HG02938 (cell line): ENCODE measurements at regions not wholly inside any gene's neighbourhood (a gene's known extent, or its start where the extent isn't known, plus 50 kb on each side); places are given as distances from the start of the nearest gene placed in this dataset.
"Not testable (repeated sequence)": the region's sequence is repeated elsewhere in the genome, so short reads cannot be mapped to it uniquely, and the experiment has no call there.

Source experiments
- ATAC-seq: cut with Tn5 transposase; IDR thresholded peaks from one replicate; pipeline ENCODE4 v1.9.1; 2021; ENCODE audit warnings: mild to moderate bottlenecking, moderate library complexity; ENCODE audit not compliant: unreplicated experiment

DNA sequence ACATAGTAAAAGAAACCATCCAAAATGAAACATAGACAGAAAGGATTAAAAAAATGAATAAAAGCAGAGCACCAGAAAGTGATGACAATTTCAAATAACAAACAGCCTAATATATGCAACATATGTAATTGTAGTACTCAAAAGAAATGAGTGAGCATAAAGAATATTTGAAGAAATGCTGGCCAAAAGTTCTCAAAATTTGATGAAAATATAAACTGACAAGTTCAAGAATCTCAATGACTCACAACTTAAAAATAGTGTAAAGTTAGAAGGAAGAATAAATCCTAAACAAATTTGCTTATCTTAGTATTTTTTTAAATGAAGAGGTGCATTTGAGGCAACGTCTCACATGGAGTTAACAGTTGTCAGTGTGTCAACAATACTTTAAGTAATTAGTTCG, 498.9 kb downstream of the SLC6A15 start:
- no peak for ATAC-seq

DNA sequence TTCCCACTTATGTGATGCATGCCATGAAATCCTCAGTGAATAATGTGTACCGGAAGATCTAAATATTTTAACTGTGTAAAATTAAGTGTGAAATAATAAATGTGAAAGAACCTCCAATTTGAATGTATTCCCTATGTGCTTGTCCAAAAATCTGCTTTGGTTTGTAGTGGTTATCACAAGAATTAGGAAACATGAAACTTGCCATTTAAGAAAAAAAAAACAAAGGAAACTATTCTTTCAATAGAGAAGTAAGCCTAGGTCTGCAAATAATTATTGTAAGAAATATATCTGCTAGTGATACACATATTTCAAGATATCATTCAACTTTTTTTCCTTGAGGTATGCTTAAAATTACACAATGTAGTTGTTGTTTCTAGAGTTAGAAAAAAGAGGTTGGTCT, 500.4 kb downstream of the SLC6A15 start:
- no peak for ATAC-seq

DNA sequence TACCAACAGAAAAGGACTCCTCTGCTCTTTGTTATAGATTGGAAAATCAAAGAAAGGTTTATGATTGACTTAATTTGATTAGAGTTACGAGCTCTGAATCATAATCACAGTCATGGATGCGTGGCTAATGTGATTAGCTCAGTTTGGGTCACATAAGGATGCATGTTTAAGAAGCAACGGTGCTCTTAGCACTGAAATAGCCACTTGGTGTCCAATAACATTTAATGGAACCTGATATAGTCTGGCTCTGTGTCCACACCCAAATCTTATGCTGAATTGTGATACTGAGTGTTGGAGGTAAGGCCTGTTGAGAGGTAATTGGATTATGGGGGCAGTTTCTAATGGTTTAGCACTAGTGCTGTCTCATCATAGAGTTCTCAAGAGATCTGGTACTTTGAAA, 501.6 kb downstream of the SLC6A15 start:
- ATAC-seq, result no peak

DNA sequence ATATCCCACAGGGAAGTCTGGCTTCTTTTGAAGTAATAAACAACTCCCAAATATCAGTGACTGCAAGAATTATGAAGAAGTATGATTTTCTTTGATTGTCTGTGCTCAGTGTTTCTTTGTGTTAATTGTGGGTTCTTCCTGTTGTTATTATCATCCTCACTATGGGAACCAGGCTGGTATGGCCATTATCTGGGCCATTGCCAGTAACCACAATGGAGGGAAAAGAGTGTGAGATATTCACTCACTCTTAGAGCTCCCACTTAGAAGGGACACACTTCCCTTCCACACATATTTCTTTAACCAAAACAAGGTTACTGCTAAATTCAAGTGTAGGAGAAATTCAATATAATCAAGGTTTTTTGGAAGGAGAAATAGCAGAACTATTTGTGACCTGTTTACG, 503.7 kb downstream of the SLC6A15 start:
- ATAC-seq, result no peak

DNA sequence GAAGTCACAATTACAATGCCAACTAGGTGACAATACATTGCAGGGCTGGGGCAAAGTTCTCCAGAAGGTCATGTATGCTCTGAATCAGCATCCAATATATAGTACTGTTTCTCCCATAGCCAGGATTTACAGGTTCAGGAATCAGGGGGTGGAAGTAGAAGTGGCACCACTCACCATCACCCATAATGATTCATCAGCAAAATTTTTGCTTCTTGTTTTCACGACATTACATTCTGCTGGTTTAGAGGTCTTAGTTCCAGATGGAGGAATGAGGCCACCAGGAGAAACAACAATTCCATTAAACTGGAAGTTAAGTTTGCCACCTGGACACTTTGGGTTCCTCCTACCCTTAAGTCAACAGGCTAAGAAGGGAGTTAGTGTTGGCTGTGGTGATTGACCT, 505.9 kb downstream of the SLC6A15 start:
- ATAC-seq, result not testable (repeated sequence)

DNA sequence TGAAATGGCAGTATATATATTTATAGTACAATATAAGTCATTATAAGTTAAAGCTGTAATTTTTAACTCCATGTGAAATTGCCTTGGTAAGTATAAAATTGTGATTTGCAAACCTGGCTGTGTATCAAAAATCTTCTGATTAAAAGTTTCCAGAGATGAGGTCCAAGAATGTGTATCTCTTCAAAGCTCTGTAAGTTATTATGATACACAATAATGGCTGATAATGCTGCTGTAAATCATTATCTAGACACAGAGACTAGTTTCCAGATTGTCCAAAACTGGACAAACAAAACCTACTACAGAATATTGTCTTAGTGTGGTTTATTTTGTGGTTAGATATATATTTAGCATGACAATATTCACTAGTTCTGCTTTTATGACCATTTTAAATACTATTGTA, 514.8 kb downstream of the SLC6A15 start:
- ATAC-seq, result no peak

DNA sequence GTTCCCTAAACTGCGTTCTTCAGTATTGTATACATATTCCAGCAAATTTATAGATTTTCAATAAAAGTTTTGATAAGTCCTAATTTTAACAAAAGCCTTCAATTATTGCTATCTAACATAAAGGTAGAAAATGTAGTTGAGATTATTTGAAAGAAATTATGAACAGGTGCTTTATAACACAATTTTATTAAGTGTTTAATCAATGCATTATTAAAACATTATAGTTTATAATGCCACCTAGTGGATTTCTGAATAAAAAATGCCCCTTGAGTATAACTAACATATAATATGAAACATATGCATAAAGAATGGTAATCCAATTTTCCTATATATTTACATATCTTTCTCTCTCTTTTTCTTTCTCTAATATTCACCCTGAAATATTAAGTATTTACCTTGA, 515.3 kb downstream of the SLC6A15 start:
- ATAC-seq, result no peak

DNA sequence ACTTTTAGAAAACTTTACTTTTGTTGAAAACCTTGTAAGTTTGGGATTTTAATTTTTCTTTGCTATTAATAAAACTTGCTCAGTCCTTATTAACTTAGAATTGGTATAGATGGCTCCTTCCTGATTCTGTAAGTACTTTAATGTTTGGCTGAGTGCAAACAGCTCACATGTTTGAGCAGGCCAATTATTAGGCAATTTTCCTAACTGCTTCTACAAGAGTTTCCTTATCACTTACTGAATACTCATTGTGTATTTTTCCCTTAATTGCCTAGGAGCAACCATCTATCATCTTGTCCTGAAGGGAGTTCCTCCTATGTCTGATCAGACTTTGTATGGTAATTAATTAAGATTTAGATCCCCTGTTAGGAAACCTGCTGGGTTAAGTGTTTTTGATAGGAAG, 521.4 kb downstream of the SLC6A15 start:
- not testable (repeated sequence) for ATAC-seq

DNA sequence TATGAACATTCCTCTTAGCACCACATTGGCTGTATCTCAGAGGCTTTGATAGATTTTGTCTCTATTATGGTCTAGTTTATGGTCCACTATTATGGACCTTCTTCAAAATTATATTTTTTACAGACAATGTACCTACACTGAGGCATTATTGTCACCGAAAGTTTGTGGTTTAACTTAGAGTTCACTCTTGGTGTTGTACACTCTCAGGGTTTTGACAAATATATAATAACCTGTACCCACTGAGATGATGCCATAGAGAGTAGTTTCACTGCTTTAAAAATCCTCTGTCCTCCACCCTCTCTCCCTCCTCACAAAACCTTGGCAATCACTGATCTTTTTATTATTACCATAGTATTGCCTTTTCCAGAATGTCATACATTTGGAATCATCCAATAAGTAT, 528.2 kb downstream of the SLC6A15 start:
- no peak for ATAC-seq

DNA sequence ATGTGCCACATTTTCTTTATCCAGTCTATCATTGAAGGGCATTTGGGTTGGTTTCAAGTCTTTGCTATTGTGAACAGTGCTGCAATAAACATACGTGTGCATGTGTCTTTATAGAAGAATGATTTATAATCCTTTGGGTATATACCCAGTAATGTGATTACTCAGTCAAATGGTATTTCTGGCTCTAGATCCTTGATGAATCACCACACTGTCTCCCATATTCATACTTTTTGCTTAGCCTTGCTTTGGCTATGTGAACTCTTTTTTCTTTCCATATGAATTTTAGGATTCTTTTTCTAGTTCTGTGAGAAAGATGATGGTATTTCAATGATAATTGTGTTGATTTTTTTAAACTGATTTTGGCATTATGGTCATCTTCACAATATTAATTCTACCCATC, 530.1 kb downstream of the SLC6A15 start:
- ATAC-seq, result not testable (repeated sequence)

DNA sequence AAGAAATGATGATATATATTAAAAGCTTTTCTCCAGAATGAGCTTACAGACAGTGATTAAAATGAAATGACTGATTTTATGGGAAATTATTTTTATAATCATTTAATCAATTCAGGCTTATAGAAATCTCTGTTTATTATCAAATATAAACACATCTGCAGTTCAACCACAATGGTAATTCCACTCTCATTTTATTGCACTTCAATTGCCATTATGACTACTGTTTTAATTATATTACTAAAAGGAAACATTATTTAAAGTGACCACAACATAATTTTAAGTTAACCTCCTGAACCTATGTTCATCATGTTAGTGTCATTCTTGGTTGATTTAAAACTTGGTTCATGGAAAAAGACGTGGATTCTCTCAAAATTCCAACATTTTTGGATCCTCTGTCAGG, 536.3 kb downstream of the SLC6A15 start:
- no peak for ATAC-seq

DNA sequence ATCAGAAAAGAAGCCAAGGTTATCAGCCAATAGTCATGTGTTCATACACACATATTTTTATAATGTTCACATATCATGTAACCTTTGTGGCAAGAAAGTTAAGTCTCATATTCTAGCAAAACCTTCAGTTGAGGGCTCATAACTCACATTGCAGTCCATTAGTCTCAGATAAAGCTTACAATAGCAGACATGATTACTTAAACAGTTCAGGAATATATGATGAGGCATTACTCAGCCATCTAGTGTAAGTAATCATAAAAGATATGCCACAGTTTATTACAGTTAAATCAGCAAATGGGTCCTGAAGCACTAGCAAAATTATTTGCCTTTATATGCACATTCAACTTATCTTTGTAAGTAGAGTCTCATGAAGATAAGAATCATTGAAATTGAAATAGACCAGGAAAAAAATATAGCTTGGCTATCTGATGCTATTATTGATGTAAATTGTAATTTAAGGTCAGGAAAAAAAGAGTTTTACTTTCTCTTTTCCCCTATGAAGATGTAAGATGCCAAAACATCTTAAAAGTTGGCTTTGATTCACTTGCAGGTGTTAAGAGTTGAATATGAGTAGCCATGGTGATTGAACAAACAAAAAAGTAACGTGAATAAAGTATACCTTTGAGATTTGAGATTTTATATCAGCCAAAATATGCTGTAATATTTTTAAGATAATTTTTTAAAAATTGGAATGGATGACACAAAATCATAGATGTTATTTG, 537.0 kb downstream of the SLC6A15 start:
- ATAC-seq, result no peak

DNA sequence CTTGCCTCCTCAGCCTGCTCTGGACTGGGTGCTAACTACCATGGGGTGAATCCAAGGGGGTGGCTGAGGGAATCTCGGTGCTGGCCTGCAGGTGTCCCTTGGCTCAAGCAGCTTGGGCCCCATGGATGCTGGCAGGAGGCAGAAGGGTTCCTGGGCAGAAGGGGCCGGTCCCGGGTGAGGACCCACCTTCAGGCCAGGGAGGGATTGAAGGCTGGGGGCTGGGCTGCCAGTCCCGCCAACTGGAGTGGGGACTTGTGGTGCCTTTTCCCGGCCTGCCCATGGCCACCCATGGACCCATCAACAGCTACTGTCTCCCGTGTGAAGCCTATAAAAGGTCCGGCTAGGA, 550.1 kb downstream of the SLC6A15 start:
- ATAC-seq, result no peak

DNA sequence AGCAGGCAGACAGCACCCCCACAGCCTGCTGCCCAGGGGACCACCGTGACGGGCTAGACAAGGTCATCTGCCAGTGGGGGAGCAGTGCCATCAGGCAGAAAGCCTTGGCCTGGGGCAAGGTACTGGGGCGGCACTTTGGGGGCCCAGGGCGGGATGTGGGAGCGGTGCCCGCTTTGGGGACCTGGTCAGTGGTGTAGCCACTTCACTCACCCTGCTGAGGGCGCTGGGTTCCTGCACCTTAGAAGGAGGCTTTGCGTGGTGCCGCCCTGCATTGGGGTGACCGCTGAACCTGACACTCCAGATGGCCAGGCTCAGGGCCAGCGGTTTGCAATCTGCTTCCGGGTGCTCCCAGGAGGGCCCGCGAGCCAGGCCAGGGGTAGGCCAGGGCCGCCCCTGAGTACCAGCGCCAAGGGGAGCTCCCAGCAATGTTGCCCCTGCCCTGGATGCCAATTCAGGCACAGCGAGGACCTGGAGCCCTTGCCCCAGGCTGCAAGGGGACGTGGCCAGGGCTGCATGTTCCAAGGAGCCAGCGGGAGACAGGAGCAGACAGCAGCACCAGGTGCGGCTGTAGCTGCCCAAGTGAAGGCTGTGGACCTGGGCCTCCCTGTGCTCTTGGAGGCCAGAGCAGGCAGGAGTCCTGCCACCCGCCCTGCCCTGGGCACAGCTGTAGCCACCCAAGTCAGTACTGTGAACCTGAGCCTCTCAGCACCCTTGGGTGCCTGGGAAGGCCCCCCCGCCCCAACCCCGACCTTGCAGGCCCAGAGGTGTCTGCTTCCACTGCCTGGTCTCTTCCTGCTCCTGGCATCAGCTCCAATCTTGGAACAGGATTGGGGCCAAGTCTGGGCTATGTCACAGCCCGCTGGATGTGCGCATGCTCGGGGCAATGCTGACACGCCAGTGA, 550.7 kb downstream of the SLC6A15 start:
- no peak for ATAC-seq

DNA sequence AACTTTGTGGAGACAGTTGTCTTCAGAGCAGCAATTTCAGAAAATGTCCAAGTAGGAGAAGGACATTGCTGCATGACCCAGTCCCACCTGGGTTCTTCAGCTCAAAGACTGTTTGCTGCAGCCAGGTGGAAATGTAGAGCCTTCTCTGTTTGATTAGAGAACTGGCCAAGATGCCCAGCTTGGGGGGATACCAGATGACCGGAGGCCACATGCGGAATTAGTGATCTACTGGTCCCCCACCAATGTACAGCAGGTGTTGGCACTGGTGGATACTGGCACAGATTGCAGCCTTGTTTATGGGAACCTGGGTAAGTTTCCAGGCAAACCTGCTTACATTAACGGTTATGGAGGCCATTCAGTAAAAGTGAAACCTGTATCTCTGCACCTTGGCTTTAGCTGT, 555.3 kb downstream of the SLC6A15 start:
- no peak for ATAC-seq

DNA sequence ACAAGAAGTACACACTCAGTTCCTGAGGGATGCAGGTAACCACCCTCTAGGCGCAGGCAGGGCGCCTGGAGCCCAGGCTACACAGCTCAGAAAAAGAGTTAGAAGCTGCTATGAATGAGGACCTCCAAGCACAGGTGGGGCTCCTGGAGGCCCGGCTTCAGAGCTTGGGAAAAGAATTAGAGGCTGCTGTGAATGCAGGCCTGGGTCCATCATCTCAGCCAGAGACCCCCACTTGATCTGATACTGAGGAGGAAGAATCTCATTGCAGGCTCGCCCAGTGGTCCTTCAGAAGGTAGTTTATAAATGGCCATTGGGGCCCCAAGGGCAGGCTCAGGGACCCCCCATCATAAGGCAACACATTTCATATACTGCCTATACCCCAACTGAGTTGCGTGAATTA, 556.4 kb downstream of the SLC6A15 start:
- ATAC-seq, result no peak

DNA sequence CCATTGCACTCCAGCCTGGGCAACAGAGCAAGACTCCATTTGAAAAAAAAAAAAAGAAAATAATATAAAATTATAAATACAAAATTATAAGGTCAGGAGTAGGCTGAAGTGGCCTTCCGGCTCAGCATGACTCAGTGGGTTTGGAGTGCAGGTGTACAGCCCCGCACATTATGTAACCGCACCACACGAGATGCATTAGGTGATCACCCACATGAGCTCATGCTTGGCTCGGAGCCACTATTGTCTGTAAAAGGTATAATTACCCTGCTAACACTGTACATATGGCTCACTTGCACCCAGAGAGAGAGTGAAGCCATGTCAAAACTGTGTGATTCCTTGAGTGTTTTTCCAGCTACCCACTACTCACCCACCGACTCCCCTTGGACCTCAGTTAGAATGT, 557.0 kb downstream of the SLC6A15 start:
- ATAC-seq, result no peak

DNA sequence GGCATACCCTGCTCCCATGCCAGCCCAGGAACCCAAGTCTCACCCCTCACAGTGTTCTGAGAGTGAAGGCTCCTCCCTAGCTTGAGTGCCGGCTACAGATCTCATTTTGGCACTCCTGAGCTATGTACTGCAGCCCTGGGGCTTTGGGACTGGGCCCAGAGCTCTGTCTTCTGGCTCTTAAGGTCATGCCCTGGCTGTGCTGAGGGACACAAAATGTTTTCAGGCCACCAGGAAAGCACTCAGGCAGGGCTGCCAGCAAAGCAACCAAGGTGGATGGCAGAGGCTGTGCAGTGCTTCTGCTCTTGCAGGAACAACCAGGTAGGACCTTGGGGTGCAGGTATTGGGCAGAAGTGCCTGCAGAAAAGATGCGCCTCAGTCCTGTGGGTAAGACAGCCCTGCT, 564.0 kb downstream of the SLC6A15 start:
- ATAC-seq, result no peak

DNA sequence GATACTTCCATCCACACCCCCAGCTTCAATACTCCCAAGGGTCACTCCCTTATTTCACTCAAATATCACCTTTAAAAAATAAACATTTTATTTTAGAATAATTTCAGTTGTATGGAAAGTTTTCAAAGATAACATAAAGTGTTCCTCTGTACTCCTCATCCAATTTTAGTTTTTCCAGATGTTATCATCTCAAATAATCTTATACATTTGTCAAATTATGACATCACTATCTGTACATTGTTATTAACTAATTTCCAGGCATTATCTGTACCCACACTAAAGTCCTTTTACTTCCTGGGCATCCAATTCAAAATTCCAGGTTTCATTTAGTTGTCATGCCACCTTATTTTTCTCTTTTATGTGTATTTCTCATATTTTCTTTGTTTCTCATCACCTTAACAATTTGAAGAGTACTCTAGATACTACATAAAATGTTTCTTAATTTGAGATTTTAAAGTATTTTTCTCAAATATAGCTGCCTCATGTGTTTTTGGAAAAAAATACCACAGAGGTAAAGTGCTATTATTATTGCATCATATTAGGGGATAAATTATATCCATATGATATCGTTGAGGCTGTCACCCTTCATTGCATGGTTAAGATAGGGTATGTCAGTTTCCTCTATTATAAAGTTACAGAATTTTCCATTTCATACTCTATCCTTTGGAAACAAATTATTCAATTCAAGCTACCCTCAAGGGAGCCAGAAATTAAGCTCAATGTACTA, 571.0 kb downstream of the SLC6A15 start:
- no peak for ATAC-seq

DNA sequence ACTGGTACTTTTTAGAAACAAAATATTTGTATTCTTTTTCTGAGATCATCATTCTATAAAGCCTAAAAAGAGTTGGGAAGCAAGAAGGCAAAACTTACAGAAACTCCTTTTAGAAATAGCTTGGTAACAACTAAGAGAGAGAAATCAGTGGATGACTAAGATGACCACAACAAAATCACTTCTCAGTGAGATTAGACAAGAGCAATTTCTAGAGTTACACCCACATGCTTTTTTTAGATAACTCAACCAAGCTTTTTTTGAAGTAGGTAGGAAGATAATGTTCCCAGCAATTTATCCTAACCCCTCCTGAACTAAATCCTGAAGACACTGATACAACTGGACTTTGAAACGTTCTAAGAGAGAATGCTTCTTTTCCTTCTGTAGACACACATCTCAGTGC, 576.4 kb downstream of the SLC6A15 start:
- no peak for ATAC-seq

DNA sequence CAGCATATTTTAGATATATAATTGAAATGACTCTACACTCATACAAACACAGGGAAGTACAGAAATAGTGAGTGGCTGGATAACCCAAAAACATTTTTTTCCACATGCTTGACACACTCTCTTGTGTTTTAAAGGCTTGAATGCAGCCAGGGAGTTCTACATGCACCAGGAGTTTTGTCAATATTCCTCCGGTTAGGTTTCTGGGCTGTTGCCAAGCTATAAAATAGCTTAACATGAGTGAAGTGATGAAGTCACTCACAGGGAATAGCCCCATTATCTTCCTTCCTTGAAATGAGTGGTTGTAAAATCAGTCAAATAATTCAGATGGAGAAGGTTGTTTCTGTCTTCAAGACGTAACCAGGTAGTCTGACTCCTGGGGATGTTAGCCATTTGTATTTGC, 582.7 kb downstream of the SLC6A15 start:
- no peak for ATAC-seq

DNA sequence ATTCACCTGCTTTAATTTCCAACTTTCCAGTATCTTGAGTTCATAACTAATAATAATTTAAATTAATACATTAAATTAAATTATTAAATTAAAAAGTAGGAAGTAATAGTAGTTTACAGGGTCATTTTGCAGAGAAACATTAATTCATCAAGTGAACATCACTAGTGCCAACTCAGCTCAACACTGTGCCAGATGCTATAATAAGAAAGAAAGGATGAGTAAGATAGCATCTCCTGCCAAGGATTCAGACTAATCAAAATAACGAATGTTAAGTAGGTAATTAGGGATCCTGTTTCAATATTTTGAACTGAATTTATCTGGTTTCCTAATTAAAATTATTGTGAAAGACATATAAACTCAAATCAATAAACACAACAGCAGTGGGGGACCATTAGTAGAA, 596.7 kb downstream of the SLC6A15 start:
- no peak for ATAC-seq
